NCI-H526 (cell line): ENCODE measurements at regions not wholly inside any gene's neighbourhood (a gene's known extent, or its start where the extent isn't known, plus 50 kb on each side); places are given as distances from the start of the nearest gene placed in this dataset.
"Not testable (repeated sequence)": the region's sequence is repeated elsewhere in the genome, so short reads cannot be mapped to it uniquely, and the experiment has no call there.

Source experiments
- DNase-seq, 2 experiments: peaks; one replicate each; lab custom pipeline; 2025; lab: John Stamatoyannopoulos, UW

GRCh38 chr12:116430911-116431565, 128.1 kb upstream of the MAP1LC3B2 start:
- DNase-seq, result no peak

- no peak for DNase-seq
Observed at GRCh38 chr12:116431677-116432300, 127.4 kb upstream of the MAP1LC3B2 start.

GRCh38 chr12:116432314-116432750, 126.8 kb upstream of the MAP1LC3B2 start:
- no peak for DNase-seq

GRCh38 chr12:116433249-116433648, 125.9 kb upstream of the MAP1LC3B2 start:
- no peak for DNase-seq

GRCh38 chr12:116434155-116435011, 124.8 kb upstream of the MAP1LC3B2 start:
- DNase-seq, result peak in 1 of 2 experiments; percentile 22

GRCh38 chr12:116435984-116436383, 123.2 kb upstream of the MAP1LC3B2 start:
- no peak for DNase-seq

- no peak for DNase-seq
Observed at GRCh38 chr12:116436561-116437249, 122.5 kb upstream of the MAP1LC3B2 start.

- no peak for DNase-seq
Observed at GRCh38 chr12:116441292-116441691, 117.9 kb upstream of the MAP1LC3B2 start.

GRCh38 chr12:116442304-116442703, 116.9 kb upstream of the MAP1LC3B2 start:
- no peak for DNase-seq

- no peak for DNase-seq
Observed at GRCh38 chr12:116442946-116443345, 116.2 kb upstream of the MAP1LC3B2 start.

GRCh38 chr12:116443821-116444589, 115.2 kb upstream of the MAP1LC3B2 start:
- DNase-seq, result no peak

- no peak for DNase-seq
Observed at GRCh38 chr12:116444590-116444943, 114.6 kb upstream of the MAP1LC3B2 start.

- no peak for DNase-seq
Observed at GRCh38 chr12:116448165-116448739, 110.9 kb upstream of the MAP1LC3B2 start.

GRCh38 chr12:116450406-116450910, 108.7 kb upstream of the MAP1LC3B2 start:
- no peak for DNase-seq

- not testable (repeated sequence) for DNase-seq
Observed at GRCh38 chr12:116452975-116453374, 106.2 kb upstream of the MAP1LC3B2 start.

- no peak for DNase-seq
Observed at GRCh38 chr12:116453631-116454030, 105.5 kb upstream of the MAP1LC3B2 start.

GRCh38 chr12:116454076-116454475, 105.1 kb upstream of the MAP1LC3B2 start:
- DNase-seq, result no peak

- DNase-seq, result no peak
Observed at GRCh38 chr12:116454950-116455447, 104.2 kb upstream of the MAP1LC3B2 start.

GRCh38 chr12:116455540-116456329, 103.4 kb upstream of the MAP1LC3B2 start:
- DNase-seq, result peak; percentile 0 to 29
